ENCODE measurements at regions not wholly inside any gene's neighbourhood (a gene's known extent, or its start where the extent isn't known, plus 50 kb on each side); places are given as distances from the start of the nearest gene placed in this dataset.

GRCh38 chr9:95585824-95586223 is 69.1 kb upstream of the PTCH1 start:
- TF ChIP-seq CTCF (conservative IDR thresholded peaks at IDR 0.05; ENCODE audit: low read depth, low read length) (no peak), EZH2 (IDR thresholded peaks at IDR 0.05; ENCODE audit: borderline replicate concordance, low read depth, low read length, poor library complexity, severe bottlenecking) (no peak)

Data from A673 (cell line).